Fibroblast of upper back skin (primary cell): ENCODE measurements at regions not wholly inside any gene's neighbourhood (a gene's known extent, or its start where the extent isn't known, plus 50 kb on each side); places are given as distances from the start of the nearest gene placed in this dataset.

Experiments
- DNase-seq: peaks from one replicate; pipeline ENCODE4 v3.0.0-alpha.2; 2013

DNA sequence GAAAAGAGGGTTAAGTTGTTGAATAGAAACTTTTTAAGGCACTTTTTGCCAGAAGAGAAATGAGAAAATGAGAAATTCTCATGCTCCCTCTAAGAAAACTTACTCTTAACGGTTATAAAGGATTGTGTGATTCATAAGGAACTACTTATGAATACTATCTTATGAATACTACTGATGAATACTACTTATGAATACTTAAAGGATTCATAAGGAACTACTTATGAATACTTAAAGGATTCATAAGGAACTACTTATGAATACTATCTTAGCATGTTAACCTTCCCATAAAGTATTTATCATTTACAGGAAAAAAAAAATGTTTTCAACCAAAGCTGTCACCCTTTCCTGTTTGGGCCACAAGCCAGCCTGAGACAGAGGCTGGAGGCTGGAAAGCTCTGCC, 53.1 kb upstream of the UCN3 start:
- no peak for DNase-seq

DNA sequence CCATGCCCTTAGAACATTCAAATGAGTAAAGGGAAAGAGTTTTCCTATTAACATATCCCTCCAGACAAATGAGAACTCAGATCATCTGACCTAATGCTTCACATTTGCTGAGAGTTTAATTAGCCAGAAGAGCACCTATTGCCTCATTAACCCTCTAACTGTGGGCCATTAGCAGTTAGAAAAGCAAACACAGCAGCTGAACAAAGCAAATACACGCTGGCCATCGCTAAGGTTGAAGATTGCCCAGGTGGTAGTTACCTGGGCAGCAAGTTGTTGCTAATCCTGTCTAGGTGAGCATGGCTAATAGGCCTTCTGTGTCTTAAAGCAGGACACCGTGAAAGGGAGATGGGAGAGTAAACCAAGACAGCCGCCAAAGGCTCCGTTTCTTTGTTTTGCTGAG, 49.9 kb upstream of the UCN3 start:
- DNase-seq = no peak
